H9 (cell line): ENCODE measurements at regions not wholly inside any gene's neighbourhood (a gene's known extent, or its start where the extent isn't known, plus 50 kb on each side); places are given as distances from the start of the nearest gene placed in this dataset.

Experiments used
- DNase-seq: peaks from one replicate; pipeline ENCODE4 v3.0.0-alpha.2; 2017
- H2AFZ ChIP-seq: one replicate; pipeline ENCODE4 v1.6.1; 2013; ENCODE audit warnings: mild to moderate bottlenecking, low read length, control low read depth, moderate library complexity
- H2AK5ac ChIP-seq: 2 replicates; pipeline ENCODE4 v1.6.1; 2013; ENCODE audit warnings: low read length, control low read depth, mixed read lengths; ENCODE audit not compliant: insufficient read length
- H2BK120ac ChIP-seq: one replicate; pipeline ENCODE4 v1.6.1; 2013; ENCODE audit warnings: low read depth, mild to moderate bottlenecking, low read length, control low read depth, inconsistent platforms; ENCODE audit not compliant: poor library complexity, severe bottlenecking
- H2BK12ac ChIP-seq: 2 replicates; pipeline ENCODE4 v1.6.1; 2013; ENCODE audit warnings: low read length, control low read depth, mixed read lengths, low read depth; ENCODE audit not compliant: insufficient read length
- H2BK15ac ChIP-seq: 2 replicates; pipeline ENCODE4 v1.6.1; 2013; ENCODE audit warnings: low read depth, low read length, control low read depth
- H2BK20ac ChIP-seq: one replicate; pipeline ENCODE4 v1.6.1; 2013; ENCODE audit warnings: low read depth, mild to moderate bottlenecking, low read length, control low read depth, inconsistent platforms; ENCODE audit not compliant: poor library complexity, severe bottlenecking
- H2BK5ac ChIP-seq: 2 replicates; pipeline ENCODE4 v1.6.1; 2013; ENCODE audit warnings: low read length, control low read depth, mixed read lengths; ENCODE audit not compliant: insufficient read length
- H3K14ac ChIP-seq: 2 replicates; pipeline ENCODE4 v1.6.1; 2013; ENCODE audit warnings: low read length, control low read depth; ENCODE audit not compliant: insufficient read depth
- H3K18ac ChIP-seq: 2 replicates; pipeline ENCODE4 v1.6.1; 2013; ENCODE audit warnings: low read depth, mild to moderate bottlenecking, mixed read lengths, low read length, control low read depth; ENCODE audit not compliant: insufficient read length
- H3K23ac ChIP-seq: 2 replicates; pipeline ENCODE4 v1.6.1; 2013; ENCODE audit warnings: low read length, control low read depth, mixed read lengths, low read depth; ENCODE audit not compliant: insufficient read length
- H3K23me2 ChIP-seq: 2 replicates; pipeline ENCODE4 v1.6.1; 2013; ENCODE audit warnings: low read depth, mild to moderate bottlenecking, mixed read lengths, low read length, control low read depth; ENCODE audit not compliant: insufficient read length, poor library complexity, severe bottlenecking
- H3K27ac ChIP-seq: 2 replicates; pipeline ENCODE4 v1.5.1; 2013; ENCODE audit warnings: low read length, control low read depth, mixed read lengths, low read depth; ENCODE audit not compliant: insufficient read length
- H3K27me3 ChIP-seq: 2 replicates; pipeline ENCODE4 v1.6.1; 2013; ENCODE audit warnings: low read length, control low read depth, inconsistent platforms; ENCODE audit not compliant: insufficient read depth
- H3K4ac ChIP-seq: 2 replicates; pipeline ENCODE4 v1.6.1; 2013; ENCODE audit warnings: low read depth, mild to moderate bottlenecking, control low read depth, inconsistent platforms, low read length, moderate library complexity
- H3K4me1 ChIP-seq: 2 replicates; pipeline ENCODE4 v1.6.1; 2013; ENCODE audit warnings: low read length, control low read depth, inconsistent platforms; ENCODE audit not compliant: insufficient read depth
- H3K4me2 ChIP-seq: 2 replicates; pipeline ENCODE4 v1.6.1; 2013; ENCODE audit warnings: low read length, control low read depth, mixed read lengths; ENCODE audit not compliant: insufficient read length, insufficient read depth
- H3K56ac ChIP-seq: 2 replicates; pipeline ENCODE4 v1.6.1; 2013; ENCODE audit warnings: low read depth, mild to moderate bottlenecking, mixed read lengths, low read length, control low read depth; ENCODE audit not compliant: insufficient read length
- H3K79me1 ChIP-seq: 2 replicates; pipeline ENCODE4 v1.6.1; 2013; ENCODE audit warnings: low read depth, mild to moderate bottlenecking, moderate library complexity, low read length, control low read depth, inconsistent platforms; ENCODE audit not compliant: insufficient read depth, poor library complexity, severe bottlenecking
- H3K79me2 ChIP-seq: 2 replicates; pipeline ENCODE4 v1.6.1; 2013; ENCODE audit warnings: low read length, control low read depth, inconsistent platforms; ENCODE audit not compliant: insufficient read depth
- H3K9ac ChIP-seq: 2 replicates; pipeline ENCODE4 v1.6.1; 2013; ENCODE audit warnings: low read length, control low read depth, mixed read lengths; ENCODE audit not compliant: insufficient read length; ENCODE audit errors: extremely low read depth
- H3K9me3 ChIP-seq: one replicate; pipeline ENCODE4 v1.6.1; 2013; ENCODE audit warnings: low read depth, low read length, inconsistent platforms; ENCODE audit not compliant: control insufficient read depth
- H3T11ph ChIP-seq: one replicate; pipeline ENCODE4 v1.6.1; 2013; ENCODE audit warnings: mild to moderate bottlenecking, low read length, control low read depth, inconsistent platforms
- H4K20me1 ChIP-seq: one replicate; pipeline ENCODE4 v1.6.1; 2013; ENCODE audit not compliant: control insufficient read depth, insufficient read length, insufficient read depth
- H4K5ac ChIP-seq: 2 replicates; pipeline ENCODE4 v1.6.1; 2013; ENCODE audit warnings: low read depth, mild to moderate bottlenecking, mixed read lengths, low read length, control low read depth; ENCODE audit not compliant: insufficient read length
- H4K8ac ChIP-seq: replicated peaks from 2 replicates; pipeline ENCODE4 v1.6.1; 2013; ENCODE audit warnings: low read length, control low read depth, mixed read lengths, low read depth; ENCODE audit not compliant: insufficient read length
- H4K91ac ChIP-seq: 2 replicates; pipeline ENCODE4 v1.6.1; 2013; ENCODE audit warnings: low read depth, mild to moderate bottlenecking, moderate library complexity, mixed read lengths, low read length, control low read depth; ENCODE audit not compliant: insufficient read length
- H3K27ac Mint-ChIP-seq, 3 experiments: 2 replicates in 2 of 3; 3 replicates in 1 of 3; pipeline ENCODE4 v1.8.0; 2020 to 2021; ENCODE audit warnings: mixed read lengths in 3 of 3, mild to moderate bottlenecking in 1 of 3, moderate library complexity in 1 of 3
- H3K27me3 Mint-ChIP-seq: 2 replicates; pipeline ENCODE4 v1.8.0; 2021; ENCODE audit warnings: low read depth, mild to moderate bottlenecking, moderate library complexity, mixed read lengths
- H3K36me3 Mint-ChIP-seq, 3 experiments: 2 replicates in 2 of 3; 3 replicates in 1 of 3; pipeline ENCODE4 v1.8.0; 2020 to 2021; ENCODE audit warnings: low read depth in 3 of 3, mixed read lengths in 3 of 3; ENCODE audit not compliant: insufficient read depth in 1 of 3
- H3K4me1 Mint-ChIP-seq, 2 experiments: 2 replicates each; pipeline ENCODE4 v1.8.0; 2020; ENCODE audit warnings: mixed read lengths in 2 of 2
- H3K4me3 Mint-ChIP-seq, 2 experiments: 2 replicates in 1 of 2; 3 replicates in 1 of 2; pipeline ENCODE4 v1.8.0; 2020 to 2021; ENCODE audit warnings: mild to moderate bottlenecking in 2 of 2, mixed read lengths in 2 of 2, moderate library complexity in 1 of 2
- H3K9me3 Mint-ChIP-seq, 2 experiments: 2 replicates in 1 of 2; 3 replicates in 1 of 2; pipeline ENCODE4 v1.8.0; 2020; ENCODE audit warnings: mild to moderate bottlenecking in 2 of 2, mixed read lengths in 2 of 2, moderate library complexity in 1 of 2
- CTCF ChIP-seq: fragments of 200-600 bp; sonication (generic); conservative IDR thresholded peaks from 3 replicates; pipeline ENCODE4 v1.8.0; 2021; ENCODE audit warnings: antibody characterized with exemption, mild to moderate bottlenecking
- WGBS: extraction: QIAGEN DNeasy Blood & Tissue Kit; methylation state at CpG from one replicate; pipeline ENCODE4 v1.1.7; 2013; ENCODE audit warnings: missing lambda C conversion rate, low lambda C conversion rate, mixed read lengths; ENCODE audit not compliant: insufficient read length; ENCODE audit errors: extremely low coverage; 5-methylcytosine and 5-hydroxymethylcytosine counted together

- Histone ChIP-seq H2AK5ac (no peak overlapping the region), H3K27me3 (no peaks in the 10 kb centered on the region), H3K18ac (no peak overlapping the region), H3K79me1 (no peaks in the 10 kb centered on the region), H3T11ph (no peak overlapping the region), H2BK120ac (no peak overlapping the region), H3K27ac (no peak overlapping the region), H3K9me3 (no peaks in the 10 kb centered on the region), H3K4me1 (no peaks in the 10 kb centered on the region), H3K79me2 (no peaks in the 10 kb centered on the region), H3K23ac (no peak overlapping the region), H3K4me2 (no peak overlapping the region), H2BK15ac (no peak overlapping the region), H2BK20ac (no peak overlapping the region), H4K8ac (no peak overlapping the region), H4K5ac (no peak overlapping the region), H3K14ac (no peak overlapping the region), H2BK12ac (no peak overlapping the region), H3K9ac (no peak overlapping the region), H2BK5ac (no peak overlapping the region), H4K20me1 (no peaks in the 10 kb centered on the region), H3K56ac (no peak overlapping the region), H3K4ac (no peak overlapping the region), H4K91ac (no peak overlapping the region), H2AFZ (no peak overlapping the region), H3K23me2 (no peaks in the 10 kb centered on the region)
- H3K27me3 Mint-ChIP-seq, result peaks cover 9% of the 10 kb centered on the region
- H3K36me3 Mint-ChIP-seq, result peaks cover 5 to 10% (median 9%) of the 10 kb centered on the region in 3 experiments; a peak in 4 of 7 replicates
- H3K4me1 Mint-ChIP-seq, result peaks cover 8 to 12% of the 10 kb centered on the region in 2 experiments
- no peak overlapping the region for H3K27ac Mint-ChIP-seq
- H3K9me3 Mint-ChIP-seq, result peaks cover 8 to 10% of the 10 kb centered on the region in 2 experiments; a peak in 4 of 5 replicates
- no peak for DNase-seq
- TF ChIP-seq CTCF, result no peak
- WGBS, result no CpG with 5 or more reads among the region's 1 CpG
- no peak overlapping the region for H3K4me3 Mint-ChIP-seq
Observed at GRCh38 chr1:213414346-213414745, 363.3 kb downstream of the RPS6KC1 start.
